ENCODE measurements at regions not wholly inside any gene's neighbourhood (a gene's known extent, or its start where the extent isn't known, plus 50 kb on each side); places are given as distances from the start of the nearest gene placed in this dataset.

GRCh38 chr15:29568840-29569532 lies 253.3 kb downstream of the TJP1 start:
- TF ChIP-seq, protein P1, sequence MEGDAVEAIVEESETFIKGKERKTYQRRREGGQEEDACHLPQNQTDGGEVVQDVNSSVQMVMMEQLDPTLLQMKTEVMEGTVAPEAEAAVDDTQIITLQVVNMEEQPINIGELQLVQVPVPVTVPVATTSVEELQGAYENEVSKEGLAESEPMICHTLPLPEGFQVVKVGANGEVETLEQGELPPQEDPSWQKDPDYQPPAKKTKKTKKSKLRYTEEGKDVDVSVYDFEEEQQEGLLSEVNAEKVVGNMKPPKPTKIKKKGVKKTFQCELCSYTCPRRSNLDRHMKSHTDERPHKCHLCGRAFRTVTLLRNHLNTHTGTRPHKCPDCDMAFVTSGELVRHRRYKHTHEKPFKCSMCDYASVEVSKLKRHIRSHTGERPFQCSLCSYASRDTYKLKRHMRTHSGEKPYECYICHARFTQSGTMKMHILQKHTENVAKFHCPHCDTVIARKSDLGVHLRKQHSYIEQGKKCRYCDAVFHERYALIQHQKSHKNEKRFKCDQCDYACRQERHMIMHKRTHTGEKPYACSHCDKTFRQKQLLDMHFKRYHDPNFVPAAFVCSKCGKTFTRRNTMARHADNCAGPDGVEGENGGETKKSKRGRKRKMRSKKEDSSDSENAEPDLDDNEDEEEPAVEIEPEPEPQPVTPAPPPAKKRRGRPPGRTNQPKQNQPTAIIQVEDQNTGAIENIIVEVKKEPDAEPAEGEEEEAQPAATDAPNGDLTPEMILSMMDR (conservative IDR thresholded peaks at IDR 0.05; ENCODE audit: low read depth, low read length), result no peak
- TF ChIP-seq POLR2A (IDR thresholded peaks at IDR 0.05; ENCODE audit: low read depth, low read length) (no peak), CHD1 (IDR thresholded peaks at IDR 0.05; ENCODE audit: low read depth, low read length) (no peak), USF2 (IDR thresholded peaks at IDR 0.05; ENCODE audit: low read depth, low read length) (no peak), MXI1 (IDR thresholded peaks at IDR 0.05; ENCODE audit: borderline replicate concordance, low read depth, low read length) (no peak), MAZ (IDR thresholded peaks at IDR 0.05; ENCODE audit: borderline replicate concordance, low read depth, low read length) (no peak), RFX5 (IDR thresholded peaks at IDR 0.05; ENCODE audit: low read depth, low read length) (no peak), CEBPB (IDR thresholded peaks at IDR 0.05; ENCODE audit: low read depth, low read length) (no peak), SMC3 (IDR thresholded peaks at IDR 0.05; ENCODE audit: low read depth, low read length) (no peak), BHLHE40 (IDR thresholded peaks at IDR 0.05; ENCODE audit: low read depth, low read length) (no peak), RCOR1 (IDR thresholded peaks at IDR 0.05; ENCODE audit: insufficient replicate concordance, low read length) (no peak), RAD21 (IDR thresholded peaks at IDR 0.05; ENCODE audit: low read length) (no peak), NFE2L2 (IDR thresholded peaks at IDR 0.05; ENCODE audit: low read depth, low read length) (no peak)
- TF ChIP-seq, protein P2, sequence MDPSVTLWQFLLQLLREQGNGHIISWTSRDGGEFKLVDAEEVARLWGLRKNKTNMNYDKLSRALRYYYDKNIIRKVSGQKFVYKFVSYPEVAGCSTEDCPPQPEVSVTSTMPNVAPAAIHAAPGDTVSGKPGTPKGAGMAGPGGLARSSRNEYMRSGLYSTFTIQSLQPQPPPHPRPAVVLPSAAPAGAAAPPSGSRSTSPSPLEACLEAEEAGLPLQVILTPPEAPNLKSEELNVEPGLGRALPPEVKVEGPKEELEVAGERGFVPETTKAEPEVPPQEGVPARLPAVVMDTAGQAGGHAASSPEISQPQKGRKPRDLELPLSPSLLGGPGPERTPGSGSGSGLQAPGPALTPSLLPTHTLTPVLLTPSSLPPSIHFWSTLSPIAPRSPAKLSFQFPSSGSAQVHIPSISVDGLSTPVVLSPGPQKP (IDR thresholded peaks at IDR 0.05; ENCODE audit: borderline replicate concordance, low read depth, low read length), result no peak
